Mesenchymal stem cell (in vitro differentiated cells and primary cell): ENCODE measurements at regions not wholly inside any gene's neighbourhood (a gene's known extent, or its start where the extent isn't known, plus 50 kb on each side); places are given as distances from the start of the nearest gene placed in this dataset.

Experiments
- DNase-seq: peaks from one replicate; pipeline ENCODE4 v3.0.0-alpha.2; 2013
- H2AFZ ChIP-seq: one replicate; pipeline ENCODE4 v1.6.1; 2013; ENCODE audit warnings: low read depth, mild to moderate bottlenecking, control low read depth, inconsistent platforms, low read length, moderate library complexity
- H2AK5ac ChIP-seq: 2 replicates; pipeline ENCODE4 v1.6.1; 2013; ENCODE audit warnings: low read length, moderate library complexity, mild to moderate bottlenecking, inconsistent platforms; ENCODE audit not compliant: severe bottlenecking
- H2BK120ac ChIP-seq: one replicate; pipeline ENCODE4 v1.6.1; 2013; ENCODE audit warnings: low read depth, mild to moderate bottlenecking, inconsistent platforms, low read length, moderate library complexity
- H2BK12ac ChIP-seq, 2 experiments: one replicate each; pipeline ENCODE4 v1.6.1; 2013; ENCODE audit warnings: inconsistent platforms in 2 of 2, low read length in 2 of 2, mild to moderate bottlenecking in 2 of 2, moderate library complexity in 2 of 2, control low read depth in 1 of 2
- H2BK15ac ChIP-seq: one replicate; pipeline ENCODE4 v1.6.1; 2013; ENCODE audit warnings: mild to moderate bottlenecking, low read depth, inconsistent platforms; ENCODE audit not compliant: poor library complexity, severe bottlenecking
- H2BK5ac ChIP-seq: 2 replicates; pipeline ENCODE4 v1.6.1; 2013; ENCODE audit warnings: low read depth, mild to moderate bottlenecking, low read length, control low read depth, inconsistent platforms; ENCODE audit not compliant: poor library complexity, severe bottlenecking
- H3K14ac ChIP-seq, 2 experiments: one replicate each; pipeline ENCODE4 v1.6.1; 2013; ENCODE audit warnings: inconsistent platforms in 2 of 2, low read length in 2 of 2, control low read depth in 1 of 2, mild to moderate bottlenecking in 1 of 2, moderate library complexity in 1 of 2
- H3K18ac ChIP-seq, 2 experiments: one replicate each; pipeline ENCODE4 v1.6.1; 2013; ENCODE audit warnings: inconsistent platforms in 2 of 2, low read length in 2 of 2, control low read depth in 1 of 2, low read depth in 1 of 2, mild to moderate bottlenecking in 1 of 2
- H3K23ac ChIP-seq, 2 experiments: one replicate each; pipeline ENCODE4 v1.6.1; 2013; ENCODE audit warnings: inconsistent platforms in 2 of 2, low read length in 2 of 2, mild to moderate bottlenecking in 2 of 2, moderate library complexity in 2 of 2, control low read depth in 1 of 2
- H3K27ac ChIP-seq: 2 replicates; pipeline ENCODE4 v1.5.1; 2013; ENCODE audit warnings: mild to moderate bottlenecking, moderate library complexity, low read length, control low read depth, inconsistent platforms; ENCODE audit not compliant: poor library complexity, severe bottlenecking
- H3K27me3 ChIP-seq, 2 experiments: 2 replicates each; pipeline versions ENCODE4 v1.6.1 to v1.7.0; 2013; ENCODE audit warnings: low read length in 2 of 2, mild to moderate bottlenecking in 2 of 2, moderate library complexity in 2 of 2, control low read depth in 1 of 2, inconsistent platforms in 1 of 2; ENCODE audit not compliant: control insufficient read depth in 1 of 2, insufficient read depth in 1 of 2
- H3K36me3 ChIP-seq, 2 experiments: 2 replicates each; pipeline versions ENCODE4 v1.6.1 to v1.7.0; 2013; ENCODE audit warnings: low read length in 2 of 2, control low read depth in 1 of 2, inconsistent platforms in 1 of 2, low read depth in 1 of 2, mild to moderate bottlenecking in 1 of 2; ENCODE audit not compliant: insufficient read depth in 2 of 2, control insufficient read depth in 1 of 2
- H3K4ac ChIP-seq, 2 experiments: one replicate each; pipeline ENCODE4 v1.6.1; 2013; ENCODE audit warnings: inconsistent platforms in 2 of 2, low read length in 2 of 2, mild to moderate bottlenecking in 2 of 2, moderate library complexity in 2 of 2, control low read depth in 1 of 2, low read depth in 1 of 2
- H3K4me1 ChIP-seq: 2 replicates; pipeline ENCODE4 v1.6.1; 2013; ENCODE audit warnings: low read depth, low read length, control low read depth; ENCODE audit not compliant: control insufficient read depth, insufficient read depth
- H3K4me2 ChIP-seq: 2 replicates; pipeline ENCODE4 v1.6.1; 2013; ENCODE audit warnings: low read length, mild to moderate bottlenecking, inconsistent platforms; ENCODE audit not compliant: poor library complexity, severe bottlenecking
- H3K4me3 ChIP-seq, 2 experiments: 2 replicates each; pipeline versions ENCODE4 v1.5.1 to v1.7.0; 2013; ENCODE audit warnings: low read length in 2 of 2, mild to moderate bottlenecking in 2 of 2, control low read depth in 1 of 2, low read depth in 1 of 2; ENCODE audit not compliant: insufficient read depth in 1 of 2
- H3K79me1 ChIP-seq: replicated peaks from 2 replicates; pipeline ENCODE4 v1.6.1; 2013; ENCODE audit warnings: mild to moderate bottlenecking, control low read depth, low read length, inconsistent platforms; ENCODE audit not compliant: poor library complexity, severe bottlenecking
- H3K9ac ChIP-seq: 2 replicates; pipeline ENCODE4 v1.7.0; 2013; ENCODE audit warnings: mild to moderate bottlenecking, low read length, moderate library complexity
- H3K9me3 ChIP-seq: 2 replicates; pipeline ENCODE4 v1.7.0; 2013; ENCODE audit warnings: mild to moderate bottlenecking, low read length; ENCODE audit not compliant: control insufficient read depth
- H4K8ac ChIP-seq: one replicate; pipeline ENCODE4 v1.6.1; 2013; ENCODE audit warnings: inconsistent platforms, mild to moderate bottlenecking, low read length, moderate library complexity
- H4K91ac ChIP-seq: one replicate; pipeline ENCODE4 v1.6.1; 2013; ENCODE audit warnings: mild to moderate bottlenecking, low read length, inconsistent platforms
- WGBS: methylation state at CpG from one replicate; pipeline ENCODE4 v1.1.7; 2013; ENCODE audit warnings: mixed read lengths; 5-methylcytosine and 5-hydroxymethylcytosine counted together

- Histone ChIP-seq H3K4me1 (peaks cover 2% of the 10 kb centered on the region), H3K36me3 (no peaks in the 10 kb centered on the region), H3K4ac (no peak overlapping the region), H2AK5ac (no peak overlapping the region), H2BK15ac (no peak overlapping the region), H3K27me3 (no peaks in the 10 kb centered on the region), H3K14ac (no peak overlapping the region), H3K79me1 (no peaks in the 10 kb centered on the region), H2BK5ac (no peak overlapping the region), H3K9me3 (no peaks in the 10 kb centered on the region), H3K18ac (no peak overlapping the region), H4K91ac (no peak overlapping the region), H3K23ac (no peak overlapping the region), H3K9ac (no peak overlapping the region), H2AFZ (no peak overlapping the region), H4K8ac (no peak overlapping the region), H2BK12ac (no peak overlapping the region), H3K4me2 (no peak overlapping the region), H3K4me3 (no peak overlapping the region), H2BK120ac (no peak overlapping the region), H3K27ac (no peak overlapping the region)
- no peak for DNase-seq
- WGBS: 74% methylated on average over 4 of the region's 4 CpGs
Measured at GRCh38 chr2:214674278-214674677, 135.2 kb downstream of the BARD1 start.

GRCh38 chr2:214671319-214671885, 138.1 kb downstream of the BARD1 start:
- H3K27ac ChIP-seq: no peak overlapping the region
- WGBS: 7% methylated on average over 2 of the region's 3 CpGs
- no peak overlapping the region for H4K91ac ChIP-seq
- H2BK120ac ChIP-seq: no peak overlapping the region
- peak overlapping the region in 1 of 2 experiments; percentile 1 for H2BK12ac ChIP-seq
- H3K9me3 ChIP-seq: peaks cover 7% of the 10 kb centered on the region
- peak overlapping the region in 1 of 2 experiments; percentile 5 for H3K18ac ChIP-seq
- no peak overlapping the region for H4K8ac ChIP-seq
- no peaks in the 10 kb centered on the region for H3K27me3 ChIP-seq
- no peak overlapping the region for H3K9ac ChIP-seq
- no peak overlapping the region for H2BK5ac ChIP-seq
- H3K4me2 ChIP-seq: no peak overlapping the region
- H3K4me3 ChIP-seq: no peak overlapping the region
- no peak overlapping the region for H3K4ac ChIP-seq
- no peak overlapping the region for H2BK15ac ChIP-seq
- no peak overlapping the region for H3K23ac ChIP-seq
- no peak overlapping the region for H2AFZ ChIP-seq
- no peaks in the 10 kb centered on the region for H3K36me3 ChIP-seq
- no peaks in the 10 kb centered on the region for H3K79me1 ChIP-seq
- no peak overlapping the region for H2AK5ac ChIP-seq
- H3K14ac ChIP-seq: no peak overlapping the region
- peaks cover 2% of the 10 kb centered on the region for H3K4me1 ChIP-seq
- DNase-seq: peak; percentile 30

DNA sequence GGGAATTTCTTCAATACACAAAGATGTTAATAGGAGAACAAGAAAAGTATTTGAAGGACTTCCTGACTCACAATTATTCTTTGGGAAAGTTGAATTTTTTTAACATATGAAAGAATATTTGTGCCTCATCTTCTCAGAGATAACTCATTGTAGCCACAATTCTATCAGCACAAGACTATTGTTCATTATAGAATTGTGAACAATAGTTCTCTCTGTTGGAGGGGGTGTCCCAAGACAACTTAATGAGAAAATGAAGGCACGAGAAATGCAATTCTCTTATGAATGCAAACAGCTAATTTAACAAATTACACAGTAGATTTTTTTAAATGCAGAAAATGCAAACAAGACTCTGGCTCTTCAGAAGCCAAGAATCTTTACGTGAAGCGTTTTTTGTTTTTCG, 157.0 kb downstream of the BARD1 start:
- H4K8ac ChIP-seq: no peak overlapping the region
- H3K9me3 ChIP-seq: peaks cover 9% of the 10 kb centered on the region
- H3K4me2 ChIP-seq: no peak overlapping the region
- no peak overlapping the region for H3K27ac ChIP-seq
- H3K23ac ChIP-seq: no peak overlapping the region
- no peak for DNase-seq
- H3K4ac ChIP-seq: no peak overlapping the region
- WGBS: 100% methylated on average over 1 of the region's 4 CpGs
- H3K79me1 ChIP-seq: no peaks in the 10 kb centered on the region
- H3K18ac ChIP-seq: no peak overlapping the region
- no peak overlapping the region for H2AK5ac ChIP-seq
- no peak overlapping the region for H2AFZ ChIP-seq
- peaks cover 2% of the 10 kb centered on the region for H3K4me1 ChIP-seq
- H2BK120ac ChIP-seq: no peak overlapping the region
- H3K4me3 ChIP-seq: no peak overlapping the region
- no peaks in the 10 kb centered on the region for H3K27me3 ChIP-seq
- H4K91ac ChIP-seq: no peak overlapping the region
- no peak overlapping the region for H3K9ac ChIP-seq
- H3K14ac ChIP-seq: no peak overlapping the region
- H3K36me3 ChIP-seq: no peaks in the 10 kb centered on the region
- H2BK5ac ChIP-seq: no peak overlapping the region
- no peak overlapping the region for H2BK12ac ChIP-seq
- H2BK15ac ChIP-seq: no peak overlapping the region

DNA sequence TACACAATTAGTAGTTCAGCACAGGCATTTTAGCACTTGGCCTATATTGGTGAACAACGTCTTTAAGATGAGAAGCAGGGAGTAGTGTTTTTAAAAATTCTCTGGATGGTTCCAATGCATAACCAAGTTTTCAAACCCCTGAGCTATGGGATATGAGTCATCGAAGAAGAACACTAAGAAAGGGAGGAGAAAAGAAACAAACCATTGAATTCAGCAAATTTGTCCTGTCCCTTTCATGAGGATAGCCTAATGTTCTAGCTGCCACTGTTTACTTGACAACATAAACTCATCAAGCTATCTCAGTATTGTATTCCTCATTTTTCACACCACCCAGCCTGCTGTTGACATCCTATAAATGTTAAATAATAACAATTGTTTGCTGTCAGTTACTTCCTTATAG, 158.0 kb downstream of the BARD1 start:
- H3K23ac ChIP-seq: no peak overlapping the region
- H3K4ac ChIP-seq: no peak overlapping the region
- no peak overlapping the region for H4K8ac ChIP-seq
- H3K4me1 ChIP-seq: peaks cover 2% of the 10 kb centered on the region
- no peak overlapping the region for H2BK15ac ChIP-seq
- peak; percentile 27 for DNase-seq
- H2BK5ac ChIP-seq: no peak overlapping the region
- no peak overlapping the region for H3K27ac ChIP-seq
- no peak overlapping the region for H4K91ac ChIP-seq
- no peak overlapping the region for H2AFZ ChIP-seq
- WGBS: 69% methylated on average over 2 of the region's 2 CpGs
- H3K9me3 ChIP-seq: no peaks in the 10 kb centered on the region
- no peak overlapping the region for H2BK12ac ChIP-seq
- no peak overlapping the region for H3K4me2 ChIP-seq
- no peak overlapping the region for H2AK5ac ChIP-seq
- no peak overlapping the region for H3K18ac ChIP-seq
- no peaks in the 10 kb centered on the region for H3K79me1 ChIP-seq
- no peaks in the 10 kb centered on the region for H3K36me3 ChIP-seq
- no peak overlapping the region for H3K14ac ChIP-seq
- no peak overlapping the region for H3K9ac ChIP-seq
- no peak overlapping the region for H2BK120ac ChIP-seq
- H3K27me3 ChIP-seq: no peaks in the 10 kb centered on the region
- no peak overlapping the region for H3K4me3 ChIP-seq
